Stomach (tissue), 8 donors: ENCODE measurements at regions not wholly inside any gene's neighbourhood (a gene's known extent, or its start where the extent isn't known, plus 50 kb on each side); places are given as distances from the start of the nearest gene placed in this dataset.

Experiments used
- DNase-seq, 2 donors: peaks; one replicate each; pipeline versions ENCODE4 v3.0.0 to v3.0.0-alpha.2; 2013 to 2019
- H3K27ac ChIP-seq, 5 donors: fragments of 200-600 bp in 4 of 5; sonication (generic) in 4 of 5; one replicate each; pipeline ENCODE4 v1.5.1; 2013 to 2019; ENCODE audit warnings: mild to moderate bottlenecking in 1 of 5, moderate library complexity in 1 of 5
- H3K27me3 ChIP-seq, 3 donors: fragments of 200-600 bp; sonication (generic); one replicate each; pipeline ENCODE4 v1.5.1; 2017 to 2019; ENCODE audit warnings: mixed run types in 1 of 3
- H3K36me3 ChIP-seq, 4 donors: fragments of 200-600 bp; sonication (generic); 1 replicate in 3 of 4; 2 replicates in 1 of 4; pipeline ENCODE4 v1.5.1; 2016 to 2019
- H3K4me1 ChIP-seq, 4 donors: fragments of 200-600 bp; sonication (generic); one replicate each; pipeline ENCODE4 v1.5.1; 2016 to 2019
- H3K4me3 ChIP-seq, 4 donors: fragments of 200-600 bp; sonication (generic) in 3 of 4; one replicate each; pipeline ENCODE4 v1.5.1; 2016 to 2019; ENCODE audit warnings: mild to moderate bottlenecking in 1 of 4
- H3K9me3 ChIP-seq, 4 donors: fragments of 200-600 bp; sonication (generic); one replicate each; pipeline ENCODE4 v1.5.1; 2016 to 2019
- CTCF ChIP-seq, 7 experiments: fragments of 450-650 bp in 4 of 7; fragments of 200-600 bp in 3 of 7; sonication (generic) in 3 of 7; IDR thresholded peaks; one replicate each; pipeline ENCODE4 v1.5.1; 2016 to 2019; ENCODE audit warnings: antibody characterized with exemption in 7 of 7, control low read depth in 2 of 7, mild to moderate bottlenecking in 1 of 7
- EP300 ChIP-seq: sonication (generic); formaldehyde crosslinking; IDR thresholded peaks from one replicate; pipeline ENCODE4 v1.6.1; 2017; ENCODE audit warnings: antibody characterized with exemption
- POLR2A ChIP-seq, 4 donors: fragments of 450-650 bp; IDR thresholded peaks; one replicate each; pipeline ENCODE4 v1.6.1; 2016; ENCODE audit warnings: antibody characterized with exemption in 4 of 4, control low read depth in 2 of 4, mild to moderate bottlenecking in 1 of 4, moderate library complexity in 1 of 4
- POLR2AphosphoS5 ChIP-seq, 3 donors: sonication (generic); formaldehyde crosslinking; IDR thresholded peaks; one replicate each; pipeline ENCODE4 v1.6.1; 2016; ENCODE audit warnings: antibody characterized with exemption in 3 of 3
- WGBS, 5 donors: extraction: QIAGEN DNeasy Blood & Tissue Kit in 3 of 5; methylation state at CpG; one replicate each; pipeline versions ENCODE4 v1.1.5 to v1.1.7; 2013 to 2018; 5-methylcytosine and 5-hydroxymethylcytosine counted together
- intact Hi-C: fragments of 100-400 bp; cut with DNase I; formaldehyde crosslinking; loops from one replicate; pipeline ENCODE4 v1.15.1; 2023; ENCODE audit warnings: low total_unique reads
- donor health status: healthy with polysubstance abuse.
- donor health status: Bipolar disorder and iron deficiency.
- donor health status: healthy.

- H3K27me3 ChIP-seq = no peaks in the 10 kb centered on the region
- intact Hi-C loops = no loop called here
- WGBS, 5 donors = 63 to 73% (median 73%) methylated on average over 9 of the region's 9 CpGs
- no peaks in the 10 kb centered on the region for H3K9me3 ChIP-seq
- no peak for DNase-seq
- H3K4me1 ChIP-seq = peaks cover 0 to 13% (median 6%) of the 10 kb centered on the region in 4 donors
- no peaks in the 10 kb centered on the region for H3K36me3 ChIP-seq
- H3K27ac ChIP-seq = no peak overlapping the region
- TF ChIP-seq POLR2A (IDR thresholded peaks at IDR 0.05) (no peak), POLR2AphosphoS5 (IDR thresholded peaks at IDR 0.05) (no peak), EP300 (no peak), CTCF (IDR thresholded peaks at IDR 0.05) (no peak)
- no peak overlapping the region for H3K4me3 ChIP-seq
Observed at GRCh38 chr10:10644676-10645385, 372.8 kb upstream of the CELF2 start.

GRCh38 chr10:10647331-10647730 is 370.3 kb upstream of the CELF2 start:
- H3K9me3 ChIP-seq = no peaks in the 10 kb centered on the region
- H3K4me1 ChIP-seq = peaks cover 0 to 7% (median 3%) of the 10 kb centered on the region in 4 donors
- H3K27ac ChIP-seq = no peak overlapping the region
- no peak for TF ChIP-seq CTCF (IDR thresholded peaks at IDR 0.05)
- no peak for TF ChIP-seq POLR2A (IDR thresholded peaks at IDR 0.05)
- no peak for TF ChIP-seq POLR2AphosphoS5 (IDR thresholded peaks at IDR 0.05)
- TF ChIP-seq EP300 = no peak
- no peaks in the 10 kb centered on the region for H3K27me3 ChIP-seq
- H3K36me3 ChIP-seq = no peaks in the 10 kb centered on the region
- DNase-seq = no peak
- intact Hi-C loops = no loop called here
- WGBS, 5 donors = 54 to 77% (median 69%) methylated on average over 7 of the region's 7 CpGs
- H3K4me3 ChIP-seq = no peak overlapping the region

- WGBS, 5 donors = 87 to 95% (median 89%) methylated on average over 6 of the region's 6 CpGs
Observed at GRCh38 chr10:10657139-10657760, 360.4 kb upstream of the CELF2 start.

More at GRCh38 chr10:10657139-10657760, 360.4 kb upstream of the CELF2 start:
- intact Hi-C loops = no loop called here
- Histone ChIP-seq H3K4me3 (no peak overlapping the region), H3K36me3 (no peaks in the 10 kb centered on the region), H3K9me3 (no peaks in the 10 kb centered on the region), H3K27ac (no peak overlapping the region), H3K27me3 (no peaks in the 10 kb centered on the region), H3K4me1 (peaks cover 0 to 13% (median 4%) of the 10 kb centered on the region in 4 donors)
- DNase-seq = no peak
- TF ChIP-seq POLR2A (IDR thresholded peaks at IDR 0.05) (no peak), CTCF (IDR thresholded peaks at IDR 0.05) (no peak), POLR2AphosphoS5 (IDR thresholded peaks at IDR 0.05) (no peak), EP300 (no peak)
